ENCODE measurements at regions not wholly inside any gene's neighbourhood (a gene's known extent, or its start where the extent isn't known, plus 50 kb on each side); places are given as distances from the start of the nearest gene placed in this dataset.
"Not testable (repeated sequence)": the region's sequence is repeated elsewhere in the genome, so short reads cannot be mapped to it uniquely, and the experiment has no call there.

DNA sequence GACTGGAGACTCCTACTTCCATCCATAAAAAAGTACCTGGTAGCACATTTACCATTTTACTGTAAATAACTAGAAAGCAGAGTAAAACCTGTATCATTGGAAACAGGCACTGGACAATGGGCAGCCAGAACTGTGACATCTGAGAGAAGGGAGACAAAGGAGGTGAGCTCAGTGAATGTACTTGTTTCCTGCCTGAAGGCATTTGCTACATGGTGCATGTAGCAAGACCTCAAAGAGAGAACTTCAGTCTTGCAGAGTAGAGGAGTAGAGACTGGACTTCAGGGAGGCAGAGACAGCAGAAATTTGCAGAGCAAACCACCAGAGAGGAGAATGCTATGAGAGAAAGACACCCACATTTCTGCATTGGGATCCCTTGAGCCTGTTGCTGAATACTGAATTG lies 171.0 kb upstream of the CCN2 start:
- Histone ChIP-seq H3K4me1 (ENCODE audit: insufficient read depth, low read length) (no peaks in the 10 kb centered on the region), H3K36me3 (ENCODE audit: insufficient read depth, low read length) (no peaks in the 10 kb centered on the region), H3K4me3 (ENCODE audit: low read length) (no peak overlapping the region), H3K27me3 (ENCODE audit: insufficient read depth, low read length, poor library complexity, severe bottlenecking) (no peaks in the 10 kb centered on the region), H3K9me3 (ENCODE audit: low read length) (no peaks in the 10 kb centered on the region), H3K27ac (ENCODE audit: low read depth, low read length) (no peak overlapping the region)
- Mint-ChIP-seq H3K36me3 (no peaks in the 10 kb centered on the region), H3K4me1 (no peaks in the 10 kb centered on the region), H3K27ac (no peak overlapping the region), H3K9me3 (peaks cover 0 to 2% (median 0%) of the 10 kb centered on the region in 5 donors), H3K27me3 (peaks cover under 1 to 1% of the 10 kb centered on the region in 2 donors), H3K4me3 (no peak overlapping the region)
- ChIA-PET POLR2A (no interaction called here), CTCF (no interaction called here)
- no peak for DNase-seq

DNA sequence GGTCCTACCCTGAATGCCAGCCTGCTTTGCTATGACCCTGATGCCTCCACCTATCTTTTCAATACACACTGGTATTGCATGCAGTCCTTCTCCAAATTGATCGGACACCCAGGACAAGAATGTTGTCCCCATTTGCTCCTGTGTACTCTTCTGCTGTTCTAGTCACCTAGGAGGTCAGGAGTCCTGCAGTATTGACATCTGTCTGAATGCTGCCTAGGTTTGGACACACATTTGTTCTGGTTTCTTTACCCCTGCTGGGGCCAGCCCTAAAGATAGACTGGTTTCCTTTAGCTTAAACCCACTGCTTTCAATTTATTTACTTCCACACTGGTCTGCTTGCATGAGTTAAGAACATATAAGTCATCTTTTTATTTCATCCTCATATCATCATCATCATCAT lies 167.0 kb upstream of the CCN2 start:
- Mint-ChIP-seq H3K4me3 (no peak overlapping the region), H3K27me3 (peaks cover 0 to 2% of the 10 kb centered on the region in 2 donors), H3K36me3 (no peaks in the 10 kb centered on the region), H3K9me3 (peaks cover 0 to 2% (median 0%) of the 10 kb centered on the region in 5 donors), H3K4me1 (peaks cover 0 to 4% (median 0%) of the 10 kb centered on the region in 3 donors), H3K27ac (no peak overlapping the region)
- Histone ChIP-seq H3K27me3 (ENCODE audit: insufficient read depth, low read length, poor library complexity, severe bottlenecking) (no peaks in the 10 kb centered on the region), H3K27ac (ENCODE audit: low read depth, low read length) (no peak overlapping the region), H3K9me3 (ENCODE audit: low read length) (no peaks in the 10 kb centered on the region), H3K36me3 (ENCODE audit: insufficient read depth, low read length) (no peaks in the 10 kb centered on the region), H3K4me1 (ENCODE audit: insufficient read depth, low read length) (no peaks in the 10 kb centered on the region), H3K4me3 (ENCODE audit: low read length) (no peak overlapping the region)
- DNase-seq, result no peak
- POLR2A ChIA-PET, result no interaction called here
- CTCF ChIA-PET, result no interaction called here

DNA sequence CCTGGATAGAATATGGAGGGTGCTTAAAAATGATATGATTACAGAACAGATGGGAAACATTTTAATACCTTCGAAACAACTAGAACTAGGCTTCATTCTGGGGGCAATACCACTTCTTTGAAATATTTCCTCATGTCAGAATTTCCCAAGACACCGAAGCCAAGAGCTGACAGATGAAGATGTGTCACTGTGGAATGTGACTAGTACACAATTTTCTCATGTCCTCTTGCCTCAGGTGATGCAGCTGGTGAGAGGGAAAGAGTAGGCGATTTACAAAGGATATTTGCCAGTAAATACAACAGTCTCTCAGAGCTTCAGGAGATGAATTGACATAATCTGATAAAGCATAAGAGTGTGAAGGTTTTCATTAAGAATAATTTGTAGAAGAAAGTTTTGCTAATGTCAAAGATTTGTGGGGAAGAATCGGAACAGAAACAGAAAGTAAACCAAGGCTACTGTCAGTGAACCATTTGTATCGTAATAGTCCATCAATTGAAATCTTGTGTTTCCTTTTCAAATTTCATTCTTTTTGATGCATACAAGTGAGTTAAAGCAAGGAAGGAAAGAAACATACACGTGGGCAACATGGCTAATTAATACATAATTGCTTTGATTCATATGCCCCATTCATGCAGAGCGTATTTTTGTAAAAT lies 164.7 kb upstream of the CCN2 start:
- Mint-ChIP-seq H3K9me3 (peaks cover 0 to 7% (median 2%) of the 10 kb centered on the region in 5 donors), H3K4me3 (no peak overlapping the region), H3K4me1 (peaks cover 0 to 4% (median 0%) of the 10 kb centered on the region in 3 donors), H3K27me3 (peaks cover 0 to 2% of the 10 kb centered on the region in 2 donors), H3K27ac (no peak overlapping the region), H3K36me3 (no peaks in the 10 kb centered on the region)
- Histone ChIP-seq H3K4me3 (ENCODE audit: low read length) (no peak overlapping the region), H3K27ac (ENCODE audit: low read depth, low read length) (no peak overlapping the region), H3K36me3 (ENCODE audit: insufficient read depth, low read length) (no peaks in the 10 kb centered on the region), H3K9me3 (ENCODE audit: low read length) (no peaks in the 10 kb centered on the region), H3K27me3 (ENCODE audit: insufficient read depth, low read length, poor library complexity, severe bottlenecking) (no peaks in the 10 kb centered on the region), H3K4me1 (ENCODE audit: insufficient read depth, low read length) (no peaks in the 10 kb centered on the region)
- CTCF ChIA-PET, result interaction anchor here (1.0 to 1.1 kb wide), 2 partner anchors 11 to 16 kb away, joined by 3 read pairs; no protein-coding TSS in a partner anchor
- DNase-seq, result no peak
- POLR2A ChIA-PET, result no interaction called here

DNA sequence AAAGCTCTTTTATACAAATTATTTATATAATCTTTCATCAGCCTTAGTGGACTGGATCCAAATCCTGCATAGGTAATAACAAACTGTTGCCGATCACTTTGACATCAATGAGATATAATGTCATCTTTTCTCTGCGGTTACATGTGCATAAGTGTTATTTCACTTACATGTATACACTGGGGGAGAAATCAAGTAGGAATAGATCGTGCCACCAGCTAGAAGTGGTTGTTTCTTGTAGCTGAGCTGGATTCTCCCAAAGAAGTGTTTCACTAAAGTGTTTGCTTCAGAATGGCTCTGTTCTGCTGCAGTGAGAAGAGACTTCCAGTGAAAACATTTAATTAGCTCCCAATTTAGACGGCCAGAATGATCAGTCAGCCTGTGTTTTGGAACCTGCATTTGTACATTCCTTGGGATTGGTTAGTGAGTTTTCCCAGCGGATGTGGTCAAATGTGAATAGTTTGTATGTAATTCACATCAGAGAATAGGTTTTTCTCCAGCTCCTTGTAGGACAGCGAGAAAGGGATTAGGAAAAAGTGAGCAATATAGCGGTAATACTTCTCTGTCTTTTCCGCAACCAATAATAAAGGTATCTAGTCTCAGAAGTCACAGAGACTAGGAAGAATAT lies 163.1 kb upstream of the CCN2 start:
- Mint-ChIP-seq H3K4me1 (peaks cover 0 to 4% (median 0%) of the 10 kb centered on the region in 3 donors), H3K36me3 (no peaks in the 10 kb centered on the region), H3K4me3 (no peak overlapping the region), H3K9me3 (peaks cover 9 to 17% (median 13%) of the 10 kb centered on the region in 5 donors), H3K27ac (no peak overlapping the region), H3K27me3 (peaks cover 0 to 2% of the 10 kb centered on the region in 2 donors)
- no peaks in the 10 kb centered on the region for H3K36me3 ChIP-seq (ENCODE audit: insufficient read depth, low read length)
- H3K27ac ChIP-seq (ENCODE audit: low read depth, low read length), result no peak overlapping the region
- ChIA-PET CTCF (no interaction called here), POLR2A (no interaction called here)
- H3K9me3 ChIP-seq (ENCODE audit: low read length), result no peaks in the 10 kb centered on the region
- H3K4me3 ChIP-seq (ENCODE audit: low read length), result no peak overlapping the region
- H3K4me1 ChIP-seq (ENCODE audit: insufficient read depth, low read length), result no peaks in the 10 kb centered on the region
- DNase-seq, result no peak
- no peaks in the 10 kb centered on the region for H3K27me3 ChIP-seq (ENCODE audit: insufficient read depth, low read length, poor library complexity, severe bottlenecking)

DNA sequence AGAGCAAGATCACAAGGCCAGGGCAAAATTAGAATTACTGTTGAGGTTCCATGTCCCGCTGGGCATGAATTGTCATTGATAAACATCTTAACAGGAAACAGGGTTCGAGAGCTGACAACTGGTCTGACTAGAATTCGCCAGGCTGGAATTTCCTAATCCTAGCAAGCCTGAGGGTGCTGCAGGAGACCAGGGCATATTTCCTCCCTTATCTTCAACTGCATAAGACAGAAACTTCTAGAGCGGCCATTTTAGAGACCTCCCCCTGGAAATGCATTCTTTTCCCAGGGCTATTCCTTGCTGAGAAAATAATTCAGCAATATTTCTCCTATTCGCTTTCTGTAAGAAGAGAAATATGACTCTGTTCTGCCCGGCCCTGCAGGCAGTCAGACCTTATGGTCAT lies 158.6 kb upstream of the CCN2 start:
- H3K36me3 Mint-ChIP-seq; H3K27ac ChIP-seq (ENCODE audit: low read depth, low read length); H3K36me3 ChIP-seq (ENCODE audit: insufficient read depth, low read length); H3K27me3 ChIP-seq (ENCODE audit: insufficient read depth, low read length, poor library complexity, severe bottlenecking); H3K4me1 Mint-ChIP-seq; H3K4me3 ChIP-seq (ENCODE audit: low read length); H3K27me3 Mint-ChIP-seq; POLR2A ChIA-PET; H3K4me3 Mint-ChIP-seq; DNase-seq; H3K9me3 ChIP-seq (ENCODE audit: low read length); H3K4me1 ChIP-seq (ENCODE audit: insufficient read depth, low read length); CTCF ChIA-PET; H3K27ac Mint-ChIP-seq: not testable (repeated sequence)
- H3K9me3 Mint-ChIP-seq, result peaks cover 17 to 22% (median 19%) of the 10 kb centered on the region in 5 donors

GRCh38 chr6:132107896-132108295 lies 156.7 kb upstream of the CCN2 start:
- peaks cover 0 to 2% of the 10 kb centered on the region in 2 donors for H3K27me3 Mint-ChIP-seq

DNA sequence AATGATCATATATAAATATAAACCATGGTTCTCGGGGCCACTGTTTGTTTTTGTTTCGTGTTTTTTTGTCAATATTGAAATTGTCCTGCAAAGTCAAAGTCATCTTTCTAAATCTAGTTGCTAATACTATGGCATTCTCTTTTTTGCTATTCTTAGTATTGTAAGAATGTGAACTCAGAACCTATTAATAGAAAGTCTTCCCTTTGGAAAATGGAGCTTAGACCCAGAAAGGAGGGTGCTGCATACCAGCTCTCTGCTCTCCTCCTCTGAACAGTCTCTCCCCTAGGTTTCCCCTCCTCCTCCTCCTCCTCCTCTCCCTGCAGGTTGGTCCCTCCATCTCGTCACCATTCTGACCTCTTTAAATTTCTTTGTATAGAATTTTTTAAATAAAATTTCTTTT lies 150.4 kb upstream of the CCN2 start:
- Histone ChIP-seq H3K27ac (ENCODE audit: low read depth, low read length) (no peak overlapping the region), H3K27me3 (ENCODE audit: insufficient read depth, low read length, poor library complexity, severe bottlenecking) (no peaks in the 10 kb centered on the region), H3K36me3 (ENCODE audit: insufficient read depth, low read length) (no peaks in the 10 kb centered on the region), H3K4me3 (ENCODE audit: low read length) (no peak overlapping the region), H3K9me3 (ENCODE audit: low read length) (no peaks in the 10 kb centered on the region), H3K4me1 (ENCODE audit: insufficient read depth, low read length) (no peaks in the 10 kb centered on the region)
- no peak overlapping the region for H3K4me3 Mint-ChIP-seq
- no peak for DNase-seq
- peaks cover 0 to 8% (median 0%) of the 10 kb centered on the region in 5 donors for H3K9me3 Mint-ChIP-seq
- no peaks in the 10 kb centered on the region for H3K36me3 Mint-ChIP-seq
- no peak overlapping the region for H3K27ac Mint-ChIP-seq
- no peaks in the 10 kb centered on the region for H3K4me1 Mint-ChIP-seq
- CTCF ChIA-PET, result no interaction called here
- peaks cover 0 to 2% of the 10 kb centered on the region in 2 donors for H3K27me3 Mint-ChIP-seq
- POLR2A ChIA-PET, result no interaction called here

More at GRCh38 chr6:132107896-132108295, 156.7 kb upstream of the CCN2 start:
- no peak overlapping the region for H3K4me3 Mint-ChIP-seq
- no peaks in the 10 kb centered on the region for H3K4me1 Mint-ChIP-seq
- no peak overlapping the region for H3K27ac Mint-ChIP-seq
- Histone ChIP-seq H3K9me3 (ENCODE audit: low read length) (no peaks in the 10 kb centered on the region), H3K4me3 (ENCODE audit: low read length) (no peak overlapping the region), H3K36me3 (ENCODE audit: insufficient read depth, low read length) (no peaks in the 10 kb centered on the region), H3K27ac (ENCODE audit: low read depth, low read length) (no peak overlapping the region), H3K4me1 (ENCODE audit: insufficient read depth, low read length) (no peaks in the 10 kb centered on the region), H3K27me3 (ENCODE audit: insufficient read depth, low read length, poor library complexity, severe bottlenecking) (no peaks in the 10 kb centered on the region)
- ChIA-PET CTCF (interaction anchor here (1.0 kb wide), 1 partner anchor 10 kb away, joined by 3 read pairs; no protein-coding TSS in a partner anchor), POLR2A (no interaction called here)
- H3K9me3 Mint-ChIP-seq, result peaks cover 17 to 22% (median 21%) of the 10 kb centered on the region in 5 donors
- peaks cover 0 to 3% (median 0%) of the 10 kb centered on the region in 3 donors for H3K36me3 Mint-ChIP-seq
- no peak for DNase-seq

- ChIA-PET POLR2A (no interaction called here), CTCF (interaction anchor here (0.8 kb wide), 1 partner anchor 16 kb away, joined by 3 read pairs; no protein-coding TSS in a partner anchor)
- Mint-ChIP-seq H3K36me3 (no peaks in the 10 kb centered on the region), H3K4me1 (no peaks in the 10 kb centered on the region), H3K27ac (no peak overlapping the region), H3K27me3 (peaks cover 0 to 2% of the 10 kb centered on the region in 2 donors), H3K4me3 (no peak overlapping the region), H3K9me3 (peaks cover 0 to 8% (median 0%) of the 10 kb centered on the region in 5 donors)
- no peak overlapping the region for H3K27ac ChIP-seq (ENCODE audit: low read depth, low read length)
- no peaks in the 10 kb centered on the region for H3K27me3 ChIP-seq (ENCODE audit: insufficient read depth, low read length, poor library complexity, severe bottlenecking)
- H3K4me3 ChIP-seq (ENCODE audit: low read length), result no peak overlapping the region
- no peaks in the 10 kb centered on the region for H3K9me3 ChIP-seq (ENCODE audit: low read length)
- H3K36me3 ChIP-seq (ENCODE audit: insufficient read depth, low read length), result no peaks in the 10 kb centered on the region
- no peak for DNase-seq
- H3K4me1 ChIP-seq (ENCODE audit: insufficient read depth, low read length), result no peaks in the 10 kb centered on the region
Measured at GRCh38 chr6:132100388-132100990, 149.3 kb upstream of the CCN2 start.

All from CD8-positive, alpha-beta memory T cell (primary cell).